ENCODE measurements at regions not wholly inside any gene's neighbourhood (a gene's known extent, or its start where the extent isn't known, plus 50 kb on each side); places are given as distances from the start of the nearest gene placed in this dataset.

DNA sequence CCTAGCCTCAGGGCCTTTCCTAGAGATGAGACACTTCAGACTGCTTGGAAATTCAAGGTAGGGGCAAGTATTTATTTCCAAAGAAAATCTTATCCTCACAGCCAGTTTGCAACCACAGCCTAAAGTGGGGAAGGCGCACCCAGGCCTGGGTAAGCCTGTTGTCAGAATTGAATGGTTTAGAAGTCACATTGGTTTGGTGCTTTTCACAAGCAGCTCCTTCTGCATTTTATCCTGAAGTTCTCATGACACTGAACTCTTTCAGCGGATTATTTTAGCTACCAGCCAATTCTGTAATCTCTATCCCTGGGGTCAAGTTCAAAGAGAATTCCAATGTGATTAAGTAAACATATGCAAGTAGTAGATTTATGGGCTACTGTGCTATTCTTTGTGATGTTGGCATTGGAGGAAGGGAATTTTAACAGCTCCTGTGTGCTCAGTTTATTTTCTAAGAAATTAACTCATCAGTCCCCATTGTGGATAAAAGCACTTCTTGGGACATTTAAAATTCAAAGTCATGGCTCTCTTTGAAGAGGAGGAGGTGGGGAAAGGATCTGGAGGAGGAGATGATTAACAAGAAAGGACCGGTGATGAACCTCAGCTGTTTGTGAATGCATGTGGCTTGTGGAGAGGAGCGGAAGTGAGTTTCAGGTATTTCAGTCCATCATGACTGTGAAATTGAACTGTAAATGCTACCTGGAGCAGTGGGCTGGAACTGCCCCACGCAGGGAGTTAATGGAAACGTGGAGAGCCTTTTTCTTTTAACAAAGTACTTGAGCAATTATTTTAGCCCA, 90.2 kb upstream of the CACUL1 start (continued):
- TF ChIP-seq TAF1 (IDR thresholded peaks at IDR 0.05; ENCODE audit: borderline replicate concordance, low read depth, low read length) = no peak

DNA sequence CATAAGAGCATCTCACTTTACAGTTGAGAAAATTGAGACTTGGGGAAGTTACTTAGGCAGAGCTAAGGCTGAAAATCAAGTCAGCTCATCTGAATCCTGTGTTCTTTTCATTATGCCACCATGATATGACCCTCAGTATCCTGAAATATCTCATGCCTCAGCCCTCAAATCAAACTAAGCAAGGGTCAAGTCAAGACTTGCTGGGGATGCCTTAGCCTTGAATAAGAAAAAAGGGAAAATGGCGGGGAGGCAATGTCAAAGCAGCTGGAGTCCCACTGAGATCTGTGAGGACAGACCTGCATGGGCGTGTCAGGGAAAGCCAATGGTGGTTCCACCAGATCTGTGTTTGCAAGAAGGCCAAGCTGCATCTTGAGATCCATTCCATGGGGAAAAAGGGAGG, 91.0 kb upstream of the CACUL1 start:
- H3K4me2 ChIP-seq = no peak overlapping the region
- H3F3A ChIP-seq (replicated peaks; ENCODE audit: insufficient read depth) = no peaks in the 10 kb centered on the region
- H3K9me3 ChIP-seq = no peaks in the 10 kb centered on the region
- ChIA-PET POLR2A (no interaction called here), CTCF (interaction anchor here (0.9 to 1.2 kb wide), 2 partner anchors 161 to 277 kb away, joined by 3 read pairs; no protein-coding TSS in a partner anchor)
- no peaks in the 10 kb centered on the region for H3K9me2 ChIP-seq
- TF ChIP-seq NFIC (IDR thresholded peaks at IDR 0.05; ENCODE audit: borderline replicate concordance) (no peak), EP300 (IDR thresholded peaks at IDR 0.05; ENCODE audit: borderline replicate concordance in 1 of 2, low read depth in 1 of 2, low read length in 1 of 2) (no peak), SMC3 (IDR thresholded peaks at IDR 0.05; ENCODE audit: low read depth, low read length) (no peak), TAF1 (IDR thresholded peaks at IDR 0.05; ENCODE audit: borderline replicate concordance, low read depth, low read length) (no peak), ELF1 (IDR thresholded peaks at IDR 0.05) (no peak), CHD2 (IDR thresholded peaks at IDR 0.05; ENCODE audit: low read length, partially characterized antibody) (no peak), FOXJ3 (CRISPR knock-in tag; IDR thresholded peaks at IDR 0.05) (no peak), SIN3A (IDR thresholded peaks at IDR 0.05; ENCODE audit: borderline replicate concordance, low read depth, low read length) (no peak), RCOR1 (IDR thresholded peaks at IDR 0.05; ENCODE audit: low read length) (no peak), JUND (IDR thresholded peaks at IDR 0.05) (no peak)
- TF ChIP-seq, protein P1, sequence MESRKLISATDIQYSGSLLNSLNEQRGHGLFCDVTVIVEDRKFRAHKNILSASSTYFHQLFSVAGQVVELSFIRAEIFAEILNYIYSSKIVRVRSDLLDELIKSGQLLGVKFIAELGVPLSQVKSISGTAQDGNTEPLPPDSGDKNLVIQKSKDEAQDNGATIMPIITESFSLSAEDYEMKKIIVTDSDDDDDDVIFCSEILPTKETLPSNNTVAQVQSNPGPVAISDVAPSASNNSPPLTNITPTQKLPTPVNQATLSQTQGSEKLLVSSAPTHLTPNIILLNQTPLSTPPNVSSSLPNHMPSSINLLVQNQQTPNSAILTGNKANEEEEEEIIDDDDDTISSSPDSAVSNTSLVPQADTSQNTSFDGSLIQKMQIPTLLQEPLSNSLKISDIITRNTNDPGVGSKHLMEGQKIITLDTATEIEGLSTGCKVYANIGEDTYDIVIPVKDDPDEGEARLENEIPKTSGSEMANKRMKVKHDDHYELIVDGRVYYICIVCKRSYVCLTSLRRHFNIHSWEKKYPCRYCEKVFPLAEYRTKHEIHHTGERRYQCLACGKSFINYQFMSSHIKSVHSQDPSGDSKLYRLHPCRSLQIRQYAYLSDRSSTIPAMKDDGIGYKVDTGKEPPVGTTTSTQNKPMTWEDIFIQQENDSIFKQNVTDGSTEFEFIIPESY (IDR thresholded peaks at IDR 0.05; ENCODE audit: borderline replicate concordance, low read depth) = no peak
- TF ChIP-seq, protein P2, sequence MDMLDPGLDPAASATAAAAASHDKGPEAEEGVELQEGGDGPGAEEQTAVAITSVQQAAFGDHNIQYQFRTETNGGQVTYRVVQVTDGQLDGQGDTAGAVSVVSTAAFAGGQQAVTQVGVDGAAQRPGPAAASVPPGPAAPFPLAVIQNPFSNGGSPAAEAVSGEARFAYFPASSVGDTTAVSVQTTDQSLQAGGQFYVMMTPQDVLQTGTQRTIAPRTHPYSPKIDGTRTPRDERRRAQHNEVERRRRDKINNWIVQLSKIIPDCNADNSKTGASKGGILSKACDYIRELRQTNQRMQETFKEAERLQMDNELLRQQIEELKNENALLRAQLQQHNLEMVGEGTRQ (IDR thresholded peaks at IDR 0.05; ENCODE audit: borderline replicate concordance, low read depth, low read length) = no peak
- no peak overlapping the region for H3K4me3 ChIP-seq (ENCODE audit: low read depth in 2 of 2, low read length in 1 of 2)
- no peak for DNase-seq
- no peaks in the 10 kb centered on the region for H4K20me1 ChIP-seq (ENCODE audit: insufficient read depth)
- no peaks in the 10 kb centered on the region for H3K4me1 ChIP-seq (ENCODE audit: control insufficient read depth in 1 of 2, insufficient read depth in 2 of 2, low read depth in 1 of 2, low read length in 1 of 2)
- 38% methylated on average over 2 of the region's 2 CpGs for WGBS (ENCODE audit: low lambda C conversion rate)
- H3K79me2 ChIP-seq (ENCODE audit: insufficient read depth) = no peaks in the 10 kb centered on the region
- H3K27me3 ChIP-seq (ENCODE audit: insufficient read depth) = no peaks in the 10 kb centered on the region
- H3K27ac ChIP-seq (ENCODE audit: low read depth in 2 of 2, low read length in 1 of 2) = no peak overlapping the region
- no peak overlapping the region for H2AFZ ChIP-seq (ENCODE audit: low read depth)
- H3K9ac ChIP-seq = no peak overlapping the region
- H3K36me3 ChIP-seq (replicated peaks in 1 of 2; ENCODE audit: control insufficient read depth in 1 of 2, insufficient read depth in 2 of 2, low read length in 1 of 2) = no peaks in the 10 kb centered on the region
